Sigmoid colon (tissue), 4 donors: ENCODE measurements at regions not wholly inside any gene's neighbourhood (a gene's known extent, or its start where the extent isn't known, plus 50 kb on each side); places are given as distances from the start of the nearest gene placed in this dataset.
"Not testable (repeated sequence)": the region's sequence is repeated elsewhere in the genome, so short reads cannot be mapped to it uniquely, and the experiment has no call there.

Source experiments
- CTCF ChIP-seq, 4 experiments: fragments of 450-650 bp in 3 of 4; fragments of 200-600 bp in 1 of 4; IDR thresholded peaks; one replicate each; pipeline ENCODE4 v1.5.1; 2016 to 2019; ENCODE audit warnings: antibody characterized with exemption in 4 of 4, mild to moderate bottlenecking in 3 of 4, moderate library complexity in 2 of 4
- EP300 ChIP-seq, 4 donors: sonication (generic); formaldehyde crosslinking; IDR thresholded peaks; one replicate each; pipeline ENCODE4 v1.6.1; 2017; ENCODE audit warnings: antibody characterized with exemption in 4 of 4
- POLR2AphosphoS5 ChIP-seq, 4 donors: sonication (generic); formaldehyde crosslinking; IDR thresholded peaks; one replicate each; pipeline ENCODE4 v1.6.1; 2017; ENCODE audit warnings: antibody characterized with exemption in 4 of 4

GRCh38 chr14:22491053-22491452, 98.0 kb downstream of the DAD1 start:
- not testable (repeated sequence) for TF ChIP-seq CTCF, EP300, POLR2AphosphoS5 (IDR thresholded peaks at IDR 0.05)
